Naive thymus-derived CD8-positive, alpha-beta T cell (primary cell): ENCODE measurements at regions not wholly inside any gene's neighbourhood (a gene's known extent, or its start where the extent isn't known, plus 50 kb on each side); places are given as distances from the start of the nearest gene placed in this dataset.

Experiments used
- ATAC-seq, 2 donors: fragments of 150-1000 bp; cut with Tn5 transposase in 1 of 2; sonication (Bioruptor Pico), chemical (Tn5 transposase) in 1 of 2; 1 replicate in 1 of 2; 2 replicates in 1 of 2; pipeline ENCODE4 v1.10.0; 2021; ENCODE audit warnings: mild to moderate bottlenecking in 2 of 2, moderate library complexity in 2 of 2
- POLR2A ChIA-PET: fragments of 350-600 bp; sonication (Branson Sonifier 250); formaldehyde crosslinking; loops from one replicate; lab custom pipeline; 2021; ENCODE audit warnings: antibody characterized with exemption; lab: Charles Lee
- DNase-seq, 10 donors: peaks; one replicate each; pipeline versions ENCODE4 v3.0.0 to v3.0.0-alpha.2; 2020 to 2022
- H3K27ac Mint-ChIP-seq, 10 donors: one replicate each; pipeline ENCODE4 v1.8.0; 2020 to 2022; ENCODE audit warnings: mild to moderate bottlenecking in 10 of 10, mixed read lengths in 10 of 10, moderate library complexity in 4 of 10, inconsistent platforms in 1 of 10
- H3K27me3 Mint-ChIP-seq, 5 donors: one replicate each; pipeline ENCODE4 v1.8.0; 2021 to 2022; ENCODE audit warnings: mixed read lengths in 5 of 5
- H3K36me3 Mint-ChIP-seq, 3 donors: one replicate each; pipeline ENCODE4 v1.8.0; 2020 to 2022; ENCODE audit warnings: mixed read lengths in 3 of 3, mild to moderate bottlenecking in 2 of 3, inconsistent platforms in 1 of 3
- H3K4me1 Mint-ChIP-seq, 4 donors: one replicate each; pipeline ENCODE4 v1.8.0; 2021 to 2022; ENCODE audit warnings: mixed read lengths in 4 of 4
- H3K4me3 Mint-ChIP-seq, 10 donors: one replicate each; pipeline ENCODE4 v1.8.0; 2020 to 2022; ENCODE audit warnings: mild to moderate bottlenecking in 10 of 10, mixed read lengths in 10 of 10, moderate library complexity in 6 of 10, inconsistent platforms in 1 of 10
- H3K9me3 Mint-ChIP-seq, 9 donors: one replicate each; pipeline ENCODE4 v1.8.0; 2020 to 2022; ENCODE audit warnings: mixed read lengths in 9 of 9, mild to moderate bottlenecking in 3 of 9, inconsistent platforms in 1 of 9, moderate library complexity in 1 of 9

GRCh38 chr21:27077501-27077900 is 110.6 kb upstream of the ADAMTS5 start:
- POLR2A ChIA-PET: no interaction called here
- Mint-ChIP-seq H3K4me1 (no peaks in the 10 kb centered on the region), H3K36me3 (no peaks in the 10 kb centered on the region), H3K27ac (no peak overlapping the region), H3K9me3 (peaks cover 0 to 7% (median 0%) of the 10 kb centered on the region in 9 donors), H3K27me3 (peaks cover 0 to 2% (median 0%) of the 10 kb centered on the region in 5 donors), H3K4me3 (no peak overlapping the region)
- no peak for DNase-seq
- no peak for ATAC-seq

GRCh38 chr21:27076025-27076424 is 109.1 kb upstream of the ADAMTS5 start:
- DNase-seq (no peak), ATAC-seq (no peak)
- H3K36me3 Mint-ChIP-seq: no peaks in the 10 kb centered on the region
- H3K4me1 Mint-ChIP-seq: no peaks in the 10 kb centered on the region
- H3K4me3 Mint-ChIP-seq: no peak overlapping the region
- POLR2A ChIA-PET: no interaction called here
- H3K27ac Mint-ChIP-seq: no peak overlapping the region
- H3K9me3 Mint-ChIP-seq: peaks cover 0 to 11% (median 0%) of the 10 kb centered on the region in 9 donors
- peaks cover 0 to 2% (median 0%) of the 10 kb centered on the region in 5 donors for H3K27me3 Mint-ChIP-seq

GRCh38 chr21:27070861-27071670 is 104.2 kb upstream of the ADAMTS5 start:
- POLR2A ChIA-PET: no interaction called here
- peaks cover 0 to 2% (median 0%) of the 10 kb centered on the region in 5 donors for H3K27me3 Mint-ChIP-seq
- H3K4me1 Mint-ChIP-seq: no peaks in the 10 kb centered on the region
- ATAC-seq (no peak), DNase-seq (no peak)
- H3K36me3 Mint-ChIP-seq: no peaks in the 10 kb centered on the region
- H3K9me3 Mint-ChIP-seq: peaks cover 0 to 13% (median 2%) of the 10 kb centered on the region in 9 donors
- H3K4me3 Mint-ChIP-seq: no peak overlapping the region
- H3K27ac Mint-ChIP-seq: no peak overlapping the region

GRCh38 chr21:27068811-27069210 is 101.9 kb upstream of the ADAMTS5 start:
- no peak overlapping the region for H3K4me3 Mint-ChIP-seq
- POLR2A ChIA-PET: no interaction called here
- no peaks in the 10 kb centered on the region for H3K4me1 Mint-ChIP-seq
- ATAC-seq (no peak), DNase-seq (no peak)
- H3K36me3 Mint-ChIP-seq: peaks cover 0 to 9% (median 0%) of the 10 kb centered on the region in 3 donors
- peaks cover 0 to 2% (median 0%) of the 10 kb centered on the region in 5 donors for H3K27me3 Mint-ChIP-seq
- no peak overlapping the region for H3K27ac Mint-ChIP-seq
- H3K9me3 Mint-ChIP-seq: peaks cover 2 to 30% (median 8%) of the 10 kb centered on the region in 9 donors

- peaks cover 8 to 35% (median 17%) of the 10 kb centered on the region in 9 donors for H3K9me3 Mint-ChIP-seq
- no peaks in the 10 kb centered on the region for H3K27me3 Mint-ChIP-seq
- DNase-seq (no peak), ATAC-seq (no peak)
- peaks cover 0 to 21% (median 0%) of the 10 kb centered on the region in 3 donors for H3K36me3 Mint-ChIP-seq
- H3K4me3 Mint-ChIP-seq: no peak overlapping the region
- H3K4me1 Mint-ChIP-seq: no peaks in the 10 kb centered on the region
- H3K27ac Mint-ChIP-seq: no peak overlapping the region
- POLR2A ChIA-PET: no interaction called here
Observed at GRCh38 chr21:27067226-27067625, 100.3 kb upstream of the ADAMTS5 start.

- POLR2A ChIA-PET: no interaction called here
- ATAC-seq: no peak
- DNase-seq: no peak
- Mint-ChIP-seq H3K27ac (no peak overlapping the region), H3K4me1 (no peaks in the 10 kb centered on the region), H3K4me3 (no peak overlapping the region), H3K36me3 (peaks cover 0 to 21% (median 0%) of the 10 kb centered on the region in 3 donors), H3K9me3 (peaks cover 5 to 35% (median 17%) of the 10 kb centered on the region in 9 donors), H3K27me3 (peaks cover 0 to 2% (median 0%) of the 10 kb centered on the region in 5 donors)
Observed at GRCh38 chr21:27062443-27062842, 95.6 kb upstream of the ADAMTS5 start.

- H3K27ac Mint-ChIP-seq: no peak overlapping the region
- peaks cover 5 to 35% (median 17%) of the 10 kb centered on the region in 9 donors for H3K9me3 Mint-ChIP-seq
- H3K4me3 Mint-ChIP-seq: no peak overlapping the region
- H3K4me1 Mint-ChIP-seq: no peaks in the 10 kb centered on the region
- no peak for ATAC-seq
- H3K27me3 Mint-ChIP-seq: peaks cover 0 to 2% (median 0%) of the 10 kb centered on the region in 5 donors
- POLR2A ChIA-PET: no interaction called here
- H3K36me3 Mint-ChIP-seq: peaks cover 0 to 21% (median 0%) of the 10 kb centered on the region in 3 donors
- DNase-seq: no peak
Observed at GRCh38 chr21:27061770-27062169, 94.9 kb upstream of the ADAMTS5 start.

GRCh38 chr21:27060190-27060589 is 93.3 kb upstream of the ADAMTS5 start:
- no peak for DNase-seq
- no peaks in the 10 kb centered on the region for H3K4me1 Mint-ChIP-seq
- H3K4me3 Mint-ChIP-seq: no peak overlapping the region
- no peak for ATAC-seq
- no peak overlapping the region for H3K27ac Mint-ChIP-seq
- POLR2A ChIA-PET: no interaction called here
- H3K36me3 Mint-ChIP-seq: peaks cover 0 to 21% (median 0%) of the 10 kb centered on the region in 3 donors
- H3K27me3 Mint-ChIP-seq: peaks cover 0 to 3% (median 0%) of the 10 kb centered on the region in 5 donors
- peaks cover 5 to 25% (median 14%) of the 10 kb centered on the region in 9 donors for H3K9me3 Mint-ChIP-seq

GRCh38 chr21:27058673-27059605 is 92.1 kb upstream of the ADAMTS5 start:
- H3K4me1 Mint-ChIP-seq: no peaks in the 10 kb centered on the region
- POLR2A ChIA-PET: no interaction called here
- peaks cover 0 to 13% (median 0%) of the 10 kb centered on the region in 3 donors for H3K36me3 Mint-ChIP-seq
- H3K27ac Mint-ChIP-seq: no peak overlapping the region
- no peak overlapping the region for H3K4me3 Mint-ChIP-seq
- DNase-seq (no peak), ATAC-seq (no peak)
- H3K9me3 Mint-ChIP-seq: peaks cover 5 to 25% (median 12%) of the 10 kb centered on the region in 9 donors
- H3K27me3 Mint-ChIP-seq: peaks cover 0 to 3% (median 0%) of the 10 kb centered on the region in 5 donors

GRCh38 chr21:27057997-27058396 is 91.1 kb upstream of the ADAMTS5 start:
- H3K27ac Mint-ChIP-seq: no peak overlapping the region
- no peaks in the 10 kb centered on the region for H3K4me1 Mint-ChIP-seq
- no peak for DNase-seq
- peaks cover 0 to 3% (median 0%) of the 10 kb centered on the region in 5 donors for H3K27me3 Mint-ChIP-seq
- peaks cover 0 to 5% (median 0%) of the 10 kb centered on the region in 3 donors for H3K36me3 Mint-ChIP-seq
- POLR2A ChIA-PET: no interaction called here
- ATAC-seq: no peak
- H3K4me3 Mint-ChIP-seq: no peak overlapping the region
- H3K9me3 Mint-ChIP-seq: peaks cover 2 to 23% (median 9%) of the 10 kb centered on the region in 9 donors

- Mint-ChIP-seq H3K4me3 (no peak overlapping the region), H3K27ac (no peak overlapping the region), H3K27me3 (no peaks in the 10 kb centered on the region), H3K36me3 (no peaks in the 10 kb centered on the region), H3K4me1 (no peaks in the 10 kb centered on the region), H3K9me3 (peaks cover 0 to 7% (median 0%) of the 10 kb centered on the region in 9 donors)
- DNase-seq (no peak), ATAC-seq (no peak)
- POLR2A ChIA-PET: no interaction called here
Observed at GRCh38 chr21:27047658-27048314, 80.9 kb upstream of the ADAMTS5 start.

- Mint-ChIP-seq H3K4me1 (no peaks in the 10 kb centered on the region), H3K27me3 (no peaks in the 10 kb centered on the region), H3K27ac (no peak overlapping the region), H3K36me3 (no peaks in the 10 kb centered on the region), H3K4me3 (no peak overlapping the region), H3K9me3 (peaks cover 0 to 7% (median 0%) of the 10 kb centered on the region in 9 donors)
- ATAC-seq (no peak), DNase-seq (no peak)
- POLR2A ChIA-PET: no interaction called here
Observed at GRCh38 chr21:27047283-27047657, 80.4 kb upstream of the ADAMTS5 start.
